IMR-90 (cell line): ENCODE measurements at regions not wholly inside any gene's neighbourhood (a gene's known extent, or its start where the extent isn't known, plus 50 kb on each side); places are given as distances from the start of the nearest gene placed in this dataset.

Source experiments
- ATAC-seq: fragments of 200-7000 bp; cut with Tn5 transposase; 2 replicates; pipeline ENCODE4 v1.9.1; 2020; ENCODE audit warnings: low read depth, mild to moderate bottlenecking, moderate library complexity
- BruUV-seq: library from RNA; stranded (reverse); fragments of 400-500 nt; replicated peaks from 2 replicates; lab custom pipeline; 2021; lab: Mats Ljungman, UMichigan
- CTCF ChIA-PET: fragments of 300-600 bp; formaldehyde crosslinking; extraction: SDS; loops from one replicate; lab custom pipeline; 2021; ENCODE audit warnings: antibody characterized with exemption; lab: Yijun Ruan, JAX
- POLR2A ChIA-PET: fragments of 300-600 bp; sonication (Branson Sonifier 250); formaldehyde crosslinking; loops from one replicate; lab custom pipeline; 2022; ENCODE audit warnings: antibody characterized with exemption; ENCODE audit not compliant: unreplicated experiment; lab: Charles Lee
- DNase-seq: peaks from one replicate; pipeline ENCODE4 v3.0.0; 2013
- H2AFZ ChIP-seq: replicated peaks from 2 replicates; pipeline ENCODE3; 2013; ENCODE audit warnings: low read length, mild to moderate bottlenecking; ENCODE audit not compliant: poor library complexity
- H2AK5ac ChIP-seq: 2 replicates; pipeline ENCODE4 v1.6.1; 2013; ENCODE audit warnings: low read depth, low read length, inconsistent platforms
- H2AK9ac ChIP-seq: replicated peaks from 2 replicates; pipeline ENCODE3; 2013; ENCODE audit warnings: mild to moderate bottlenecking, low read depth, low read length, moderate library complexity; ENCODE audit not compliant: poor library complexity
- H2BK120ac ChIP-seq: 2 replicates; pipeline ENCODE4 v1.6.1; 2013; ENCODE audit warnings: low read depth, low read length, inconsistent platforms
- H2BK15ac ChIP-seq: 3 replicates; pipeline ENCODE4 v1.6.1; 2013; ENCODE audit warnings: low read depth, low read length, inconsistent platforms
- H2BK20ac ChIP-seq: 2 replicates; pipeline ENCODE4 v1.6.1; 2013; ENCODE audit warnings: low read depth, mild to moderate bottlenecking, inconsistent platforms, low read length, moderate library complexity
- H2BK5ac ChIP-seq: 2 replicates; pipeline ENCODE4 v1.6.1; 2013; ENCODE audit warnings: mild to moderate bottlenecking, low read depth, low read length, inconsistent platforms; ENCODE audit not compliant: poor library complexity, severe bottlenecking
- H3K14ac ChIP-seq: replicated peaks from 2 replicates; pipeline ENCODE4 v1.6.1; 2013; ENCODE audit warnings: low read depth, low read length, inconsistent platforms
- H3K18ac ChIP-seq: 2 replicates; pipeline ENCODE4 v1.6.1; 2013; ENCODE audit warnings: low read depth, low read length, control low read depth
- H3K23ac ChIP-seq: 2 replicates; pipeline ENCODE4 v1.6.1; 2013; ENCODE audit warnings: low read depth, low read length, inconsistent platforms
- H3K27ac ChIP-seq: 2 replicates; pipeline ENCODE4 v1.5.1; 2013; ENCODE audit warnings: mild to moderate bottlenecking, control low read depth, low read length; ENCODE audit not compliant: insufficient read depth
- H3K27me3 ChIP-seq: 2 replicates; pipeline ENCODE4 v1.6.1; 2013; ENCODE audit warnings: low read length; ENCODE audit not compliant: control insufficient read depth, insufficient read depth
- H3K36me3 ChIP-seq: 2 replicates; pipeline ENCODE4 v1.6.1; 2013; ENCODE audit warnings: low read length, mixed read lengths; ENCODE audit not compliant: control insufficient read depth, insufficient read depth
- H3K4ac ChIP-seq: 2 replicates; pipeline ENCODE4 v1.6.1; 2013; ENCODE audit warnings: low read depth, low read length, inconsistent platforms
- H3K4me1 ChIP-seq: 2 replicates; pipeline ENCODE4 v1.6.1; 2013; ENCODE audit warnings: low read length, mixed read lengths; ENCODE audit not compliant: control insufficient read depth, insufficient read depth
- H3K4me2 ChIP-seq: 2 replicates; pipeline ENCODE4 v1.6.1; 2013; ENCODE audit warnings: low read depth, mild to moderate bottlenecking, control low read depth, low read length, moderate library complexity
- H3K4me3 ChIP-seq: 2 replicates; pipeline ENCODE4 v1.5.1; 2013; ENCODE audit warnings: low read depth, mild to moderate bottlenecking, control low read depth, low read length, moderate library complexity; ENCODE audit not compliant: insufficient read depth
- H3K56ac ChIP-seq: 2 replicates; pipeline ENCODE4 v1.6.1; 2013; ENCODE audit warnings: low read length, inconsistent platforms; ENCODE audit not compliant: insufficient read depth; ENCODE audit errors: extremely low read depth
- H3K79me1 ChIP-seq, 2 experiments: 2 replicates each; pipeline ENCODE4 v1.6.1; 2013; ENCODE audit warnings: low read length in 2 of 2, inconsistent platforms in 1 of 2, low read depth in 1 of 2
- H3K9ac ChIP-seq: 2 replicates; pipeline ENCODE4 v1.6.1; 2013; ENCODE audit warnings: low read depth, low read length, control low read depth
- H3K9me1 ChIP-seq: 2 replicates; pipeline ENCODE4 v1.6.1; 2013; ENCODE audit warnings: low read length, inconsistent platforms; ENCODE audit not compliant: insufficient read depth
- H3K9me3 ChIP-seq: 2 replicates; pipeline ENCODE4 v1.6.1; 2013; ENCODE audit warnings: low read length; ENCODE audit not compliant: control insufficient read depth, insufficient read depth
- H4K20me1 ChIP-seq: 2 replicates; pipeline ENCODE4 v1.6.1; 2013; ENCODE audit warnings: low read length, inconsistent platforms; ENCODE audit not compliant: insufficient read depth
- H4K5ac ChIP-seq: 2 replicates; pipeline ENCODE4 v1.6.1; 2013; ENCODE audit warnings: mild to moderate bottlenecking, low read depth, low read length, control low read depth
- H4K8ac ChIP-seq, 2 experiments: 2 replicates each; pipeline ENCODE4 v1.6.1; 2013; ENCODE audit warnings: low read depth in 2 of 2, low read length in 2 of 2, control low read depth in 1 of 2, inconsistent platforms in 1 of 2
- H4K91ac ChIP-seq: 2 replicates; pipeline ENCODE4 v1.6.1; 2013; ENCODE audit warnings: low read depth, low read length, inconsistent platforms; ENCODE audit not compliant: insufficient read depth
- CEBPB ChIP-seq: IDR thresholded peaks from 2 replicates; pipeline ENCODE4 v1.6.1; 2012; ENCODE audit warnings: low read depth, low read length, improper control_type of control experiment
- MAFK ChIP-seq: IDR thresholded peaks from 2 replicates; pipeline ENCODE4 v1.6.1; 2012; ENCODE audit warnings: low read depth, low read length, improper control_type of control experiment
- MXI1 ChIP-seq: IDR thresholded peaks from 2 replicates; pipeline ENCODE4 v1.6.1; 2012; ENCODE audit warnings: low read depth, mild to moderate bottlenecking, low read length, moderate library complexity, borderline replicate concordance
- POLR2A ChIP-seq: IDR thresholded peaks from 2 replicates; pipeline ENCODE4 v1.6.1; 2012; ENCODE audit warnings: mild to moderate bottlenecking, low read depth, low read length
- RFX5 ChIP-seq: IDR thresholded peaks from 2 replicates; pipeline ENCODE4 v1.8.0; 2012; ENCODE audit warnings: low read depth, mild to moderate bottlenecking, low read length, moderate library complexity
- WGBS, 2 experiments: methylation state at CpG; one replicate each; pipeline versions ENCODE4 v1.1.5 to v1.1.7; 2013; ENCODE audit warnings: missing lambda C conversion rate in 2 of 2; ENCODE audit not compliant: insufficient read length in 1 of 2; ENCODE audit errors: extremely low coverage in 2 of 2; 5-methylcytosine and 5-hydroxymethylcytosine counted together
- dilution Hi-C: fragments of 300-500 bp; cut with HindIII; formaldehyde crosslinking; loops from one replicate; pipeline ENCODE4 v1.14.3; 2018; ENCODE audit warnings: low sequenced_read_pairs; ENCODE audit not compliant: unreplicated experiment
- in situ Hi-C: fragments of 300-500 bp; cut with MboI; formaldehyde crosslinking; loops from 3 replicates; pipeline ENCODE4 v1.14.3; 2019; ENCODE audit warnings: low sequenced_read_pairs, inconsistent platforms, mixed read lengths
- intact Hi-C: fragments of 100-400 bp; cut with micrococcal nuclease; formaldehyde crosslinking; loops from 2 replicates; pipeline ENCODE4 v1.10.0; 2022
- TF ChIP-seq, protein P1 (sequence below): fragments of 150-350 bp; IDR thresholded peaks from 2 replicates; pipeline ENCODE4 v1.6.1; 2017; ENCODE audit warnings: mild to moderate bottlenecking, antibody characterized with exemption, low read length, low read depth

DNA sequence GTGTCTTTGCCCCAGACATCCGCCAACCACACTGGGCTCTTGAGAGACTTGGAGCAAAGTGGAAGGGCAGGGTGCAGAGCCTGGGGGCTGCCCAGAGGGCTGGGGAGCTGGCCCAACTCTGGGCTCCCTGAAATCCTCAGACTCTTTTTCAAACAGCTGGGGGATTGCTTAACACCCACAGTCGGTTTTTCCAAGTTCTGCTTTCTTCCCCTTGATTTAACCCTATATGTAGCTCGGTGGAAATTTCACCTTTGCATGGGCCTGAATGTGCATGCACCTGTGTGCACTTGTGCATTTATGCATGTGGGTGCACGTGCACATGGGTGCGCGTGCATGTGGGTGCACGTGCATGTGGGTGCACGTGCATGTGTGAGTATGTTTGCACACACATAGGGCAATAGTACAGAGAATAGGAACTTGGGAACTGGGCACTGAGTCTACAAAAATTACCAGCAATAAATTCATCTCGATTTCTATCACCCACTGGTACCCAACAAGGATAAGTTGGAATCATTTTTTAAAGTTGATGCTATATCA, 52.3 kb upstream of the RFLNA start:
- no peak for TF ChIP-seq POLR2A
- TF ChIP-seq MXI1 = no peak
- TF ChIP-seq MAFK = no peak
- TF ChIP-seq, protein P1, sequence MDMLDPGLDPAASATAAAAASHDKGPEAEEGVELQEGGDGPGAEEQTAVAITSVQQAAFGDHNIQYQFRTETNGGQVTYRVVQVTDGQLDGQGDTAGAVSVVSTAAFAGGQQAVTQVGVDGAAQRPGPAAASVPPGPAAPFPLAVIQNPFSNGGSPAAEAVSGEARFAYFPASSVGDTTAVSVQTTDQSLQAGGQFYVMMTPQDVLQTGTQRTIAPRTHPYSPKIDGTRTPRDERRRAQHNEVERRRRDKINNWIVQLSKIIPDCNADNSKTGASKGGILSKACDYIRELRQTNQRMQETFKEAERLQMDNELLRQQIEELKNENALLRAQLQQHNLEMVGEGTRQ = no peak
- TF ChIP-seq CEBPB = no peak
- TF ChIP-seq RFX5 = no peak
- Histone ChIP-seq H3K14ac (no peak overlapping the region), H3K4me1 (no peaks in the 10 kb centered on the region), H4K5ac (no peak overlapping the region), H2AK5ac (no peak overlapping the region), H4K20me1 (no peaks in the 10 kb centered on the region), H3K27me3 (peaks cover 24% of the 10 kb centered on the region), H3K9me1 (no peaks in the 10 kb centered on the region), H2BK20ac (no peak overlapping the region), H2BK15ac (no peak overlapping the region), H4K91ac (no peak overlapping the region), H3K79me1 (no peaks in the 10 kb centered on the region), H3K23ac (no peak overlapping the region), H2BK120ac (no peak overlapping the region), H3K4me2 (no peak overlapping the region), H3K36me3 (no peaks in the 10 kb centered on the region), H2AK9ac (no peak overlapping the region), H2BK5ac (no peak overlapping the region), H3K4me3 (no peak overlapping the region), H4K8ac (no peak overlapping the region), H3K27ac (no peak overlapping the region), H3K9me3 (peaks cover 4% of the 10 kb centered on the region; the same call in 1 of the 2 replicates), H3K18ac (no peak overlapping the region), H3K56ac (no peak overlapping the region), H3K4ac (no peak overlapping the region), H3K9ac (no peak overlapping the region), H2AFZ (no peak overlapping the region)
- POLR2A ChIA-PET = no interaction called here
- DNase-seq (no peak), ATAC-seq (no peak)
- dilution Hi-C loops = no loop called here
- BruUV-seq = no TSS peak
- 95% methylated on average over 4 of the region's 9 CpGs; no CpG with 5 or more reads in 1 of the 2 experiments for WGBS, 2 experiments
- CTCF ChIA-PET = no interaction called here
- intact Hi-C loops = no loop called here
- in situ Hi-C loops = no loop called here
